Trophoblast cell (in vitro differentiated cells and primary cell): ENCODE measurements at regions not wholly inside any gene's neighbourhood (a gene's known extent, or its start where the extent isn't known, plus 50 kb on each side); places are given as distances from the start of the nearest gene placed in this dataset.

Experiments
- DNase-seq, 2 donors: peaks; one replicate each; pipeline ENCODE4 v3.0.0-alpha.2; 2016
- H2AFZ ChIP-seq: 2 replicates; pipeline ENCODE4 v1.6.1; 2013; ENCODE audit warnings: low read length, moderate library complexity, mild to moderate bottlenecking; ENCODE audit not compliant: insufficient read depth, poor library complexity
- H2AK5ac ChIP-seq: 2 replicates; pipeline ENCODE4 v1.6.1; 2013; ENCODE audit warnings: mild to moderate bottlenecking, low read length
- H2BK120ac ChIP-seq: 2 replicates; pipeline ENCODE4 v1.6.1; 2013; ENCODE audit warnings: low read length, mild to moderate bottlenecking, moderate library complexity; ENCODE audit not compliant: insufficient read depth, poor library complexity
- H2BK12ac ChIP-seq: 2 replicates; pipeline ENCODE4 v1.6.1; 2013; ENCODE audit warnings: mild to moderate bottlenecking, low read length, moderate library complexity
- H2BK5ac ChIP-seq: 2 replicates; pipeline ENCODE4 v1.6.1; 2013; ENCODE audit warnings: low read length, low read depth, moderate library complexity, mild to moderate bottlenecking; ENCODE audit not compliant: poor library complexity
- H3K14ac ChIP-seq: 2 replicates; pipeline ENCODE4 v1.6.1; 2013; ENCODE audit warnings: mild to moderate bottlenecking, low read length
- H3K18ac ChIP-seq: 2 replicates; pipeline ENCODE4 v1.6.1; 2013; ENCODE audit warnings: mild to moderate bottlenecking, low read length
- H3K23ac ChIP-seq: 2 replicates; pipeline ENCODE4 v1.6.1; 2013; ENCODE audit warnings: low read length
- H3K27ac ChIP-seq: 2 replicates; pipeline ENCODE4 v1.5.1; 2013; ENCODE audit warnings: low read depth, mild to moderate bottlenecking, inconsistent platforms, low read length, moderate library complexity
- H3K27me3 ChIP-seq: 2 replicates; pipeline ENCODE4 v1.6.1; 2013; ENCODE audit warnings: inconsistent platforms, mild to moderate bottlenecking, low read length, moderate library complexity; ENCODE audit not compliant: insufficient read depth
- H3K36me3 ChIP-seq, 2 experiments: 1 replicate in 1 of 2; 2 replicates in 1 of 2; pipeline ENCODE4 v1.6.1; 2013; ENCODE audit warnings: low read length in 2 of 2, mild to moderate bottlenecking in 2 of 2, moderate library complexity in 1 of 2; ENCODE audit not compliant: insufficient read depth in 2 of 2, control insufficient read depth in 1 of 2
- H3K4ac ChIP-seq: 2 replicates; pipeline ENCODE4 v1.6.1; 2013; ENCODE audit warnings: low read depth, mild to moderate bottlenecking, low read length, moderate library complexity
- H3K4me1 ChIP-seq, 2 experiments: 1 replicate in 1 of 2; 2 replicates in 1 of 2; pipeline ENCODE4 v1.6.1; 2013; ENCODE audit warnings: low read length in 2 of 2, mild to moderate bottlenecking in 2 of 2, moderate library complexity in 1 of 2; ENCODE audit not compliant: insufficient read depth in 2 of 2, control insufficient read depth in 1 of 2
- H3K4me2 ChIP-seq: 2 replicates; pipeline ENCODE4 v1.6.1; 2013; ENCODE audit warnings: inconsistent platforms, mild to moderate bottlenecking, low read length, moderate library complexity
- H3K4me3 ChIP-seq: 2 replicates; pipeline ENCODE4 v1.5.1; 2013; ENCODE audit warnings: mild to moderate bottlenecking, low read depth, low read length, inconsistent platforms
- H3K79me1 ChIP-seq: one replicate; pipeline ENCODE4 v1.6.1; 2013; ENCODE audit warnings: low read length
- H3K79me2 ChIP-seq: 2 replicates; pipeline ENCODE4 v1.6.1; 2013; ENCODE audit warnings: low read length, mild to moderate bottlenecking; ENCODE audit not compliant: control insufficient read depth, insufficient read depth, poor library complexity
- H3K9ac ChIP-seq: 2 replicates; pipeline ENCODE4 v1.6.1; 2013; ENCODE audit warnings: mild to moderate bottlenecking, low read length
- H3K9me3 ChIP-seq: 2 replicates; pipeline ENCODE4 v1.6.1; 2013; ENCODE audit warnings: low read depth, mild to moderate bottlenecking, control low read depth, inconsistent platforms, low read length; ENCODE audit not compliant: insufficient read depth
- H4K12ac ChIP-seq: 2 replicates; pipeline ENCODE4 v1.6.1; 2013; ENCODE audit warnings: low read depth, mild to moderate bottlenecking, low read length, moderate library complexity
- H4K8ac ChIP-seq: 2 replicates; pipeline ENCODE4 v1.6.1; 2013; ENCODE audit warnings: low read depth, mild to moderate bottlenecking, low read length, moderate library complexity
- H4K91ac ChIP-seq: one replicate; pipeline ENCODE4 v1.6.1; 2013; ENCODE audit warnings: low read depth, mild to moderate bottlenecking, low read length, moderate library complexity
- WGBS: extraction: QIAGEN DNeasy Blood & Tissue Kit; methylation state at CpG from one replicate; pipeline ENCODE4 v1.1.7; 2013; ENCODE audit warnings: missing lambda C conversion rate; ENCODE audit not compliant: insufficient read length, insufficient coverage; ENCODE audit errors: extremely low coverage; 5-methylcytosine and 5-hydroxymethylcytosine counted together

DNA sequence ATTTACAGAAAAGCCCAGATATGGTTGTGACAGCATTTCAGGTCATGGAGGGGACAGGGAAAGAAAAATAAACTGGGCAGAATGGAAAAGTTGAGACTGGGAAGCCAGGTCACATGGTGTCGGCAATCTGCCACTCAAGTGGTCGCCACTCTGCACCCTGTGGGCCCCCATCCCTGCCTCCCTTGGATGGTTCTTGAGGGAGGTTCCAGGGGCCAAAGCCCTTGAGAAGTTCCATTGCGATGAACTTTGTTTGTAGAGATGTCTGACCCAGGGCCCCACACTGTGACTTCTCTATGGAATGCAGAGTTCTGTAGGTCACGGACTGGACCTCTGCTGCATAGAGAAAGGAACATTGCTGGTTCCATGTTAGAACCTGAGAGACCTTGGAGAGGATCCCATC lies 105.7 kb upstream of the SLC14A2 start:
- no peaks in the 10 kb centered on the region for H3K27me3 ChIP-seq
- no CpG with 5 or more reads among the region's 4 CpGs for WGBS

GRCh38 chr18:45510656-45511055 lies 104.6 kb upstream of the SLC14A2 start:
- H3K9me3 ChIP-seq: peaks cover 1% of the 10 kb centered on the region
- no peaks in the 10 kb centered on the region for H3K36me3 ChIP-seq

More for the DNA sequence above, 105.7 kb upstream of the SLC14A2 start:
- H4K91ac ChIP-seq: no peak overlapping the region
- H2BK120ac ChIP-seq: no peak overlapping the region
- no peaks in the 10 kb centered on the region for H3K4me1 ChIP-seq
- H3K9ac ChIP-seq: no peak overlapping the region
- no peak overlapping the region for H2BK5ac ChIP-seq
- no peak overlapping the region for H4K8ac ChIP-seq
- H2AFZ ChIP-seq: no peak overlapping the region
- H3K36me3 ChIP-seq: no peaks in the 10 kb centered on the region
- no peak overlapping the region for H4K12ac ChIP-seq
- no peak overlapping the region for H3K23ac ChIP-seq
- no peaks in the 10 kb centered on the region for H3K79me2 ChIP-seq
- no peak for DNase-seq
- no peak overlapping the region for H3K4me3 ChIP-seq
- no peak overlapping the region for H3K27ac ChIP-seq
- no peak overlapping the region for H3K18ac ChIP-seq
- H3K14ac ChIP-seq: no peak overlapping the region
- H2AK5ac ChIP-seq: no peak overlapping the region
- H3K4me2 ChIP-seq: no peak overlapping the region
- no peak overlapping the region for H2BK12ac ChIP-seq
- H3K9me3 ChIP-seq: peaks cover 2% of the 10 kb centered on the region
- H3K79me1 ChIP-seq: no peaks in the 10 kb centered on the region
- no peak overlapping the region for H3K4ac ChIP-seq

GRCh38 chr18:45512363-45512953 lies 102.8 kb upstream of the SLC14A2 start:
- H3K79me1 ChIP-seq: peaks cover 5% of the 10 kb centered on the region
- no peak overlapping the region for H3K27ac ChIP-seq
- no peak for DNase-seq
- H2BK5ac ChIP-seq: no peak overlapping the region
- H3K4me1 ChIP-seq: peaks cover 8 to 10% of the 10 kb centered on the region in 2 experiments
- H2BK120ac ChIP-seq: no peak overlapping the region
- no peak overlapping the region for H2BK12ac ChIP-seq
- H3K4ac ChIP-seq: no peak overlapping the region
- no peak overlapping the region for H4K8ac ChIP-seq
- no peak overlapping the region for H4K12ac ChIP-seq
- no peaks in the 10 kb centered on the region for H3K36me3 ChIP-seq
- no peaks in the 10 kb centered on the region for H3K9me3 ChIP-seq
- H3K27me3 ChIP-seq: no peaks in the 10 kb centered on the region
- no CpG with 5 or more reads among the region's 5 CpGs for WGBS
- H2AK5ac ChIP-seq: no peak overlapping the region
- H3K4me3 ChIP-seq: no peak overlapping the region
- H3K79me2 ChIP-seq: no peaks in the 10 kb centered on the region
- no peak overlapping the region for H3K18ac ChIP-seq
- no peak overlapping the region for H2AFZ ChIP-seq
- H3K4me2 ChIP-seq: no peak overlapping the region
- H3K14ac ChIP-seq: no peak overlapping the region
- H4K91ac ChIP-seq: no peak overlapping the region
- no peak overlapping the region for H3K23ac ChIP-seq
- H3K9ac ChIP-seq: no peak overlapping the region

More at GRCh38 chr18:45510656-45511055, 104.6 kb upstream of the SLC14A2 start:
- Histone ChIP-seq H3K4me3 (no peak overlapping the region), H3K18ac (no peak overlapping the region), H3K4me2 (no peak overlapping the region), H2AFZ (no peak overlapping the region), H3K4ac (no peak overlapping the region), H2BK12ac (no peak overlapping the region), H4K8ac (no peak overlapping the region), H3K27me3 (no peaks in the 10 kb centered on the region), H3K27ac (no peak overlapping the region), H3K79me2 (no peaks in the 10 kb centered on the region), H3K79me1 (no peaks in the 10 kb centered on the region), H3K9ac (no peak overlapping the region), H2AK5ac (no peak overlapping the region), H4K91ac (peak overlapping the region; percentile 8), H2BK5ac (no peak overlapping the region), H4K12ac (no peak overlapping the region), H3K14ac (no peak overlapping the region), H2BK120ac (no peak overlapping the region), H3K4me1 (peaks cover 0 to 2% of the 10 kb centered on the region in 2 experiments), H3K23ac (no peak overlapping the region)
- DNase-seq: no peak
- WGBS: no CpG with 5 or more reads among the region's 3 CpGs

DNA sequence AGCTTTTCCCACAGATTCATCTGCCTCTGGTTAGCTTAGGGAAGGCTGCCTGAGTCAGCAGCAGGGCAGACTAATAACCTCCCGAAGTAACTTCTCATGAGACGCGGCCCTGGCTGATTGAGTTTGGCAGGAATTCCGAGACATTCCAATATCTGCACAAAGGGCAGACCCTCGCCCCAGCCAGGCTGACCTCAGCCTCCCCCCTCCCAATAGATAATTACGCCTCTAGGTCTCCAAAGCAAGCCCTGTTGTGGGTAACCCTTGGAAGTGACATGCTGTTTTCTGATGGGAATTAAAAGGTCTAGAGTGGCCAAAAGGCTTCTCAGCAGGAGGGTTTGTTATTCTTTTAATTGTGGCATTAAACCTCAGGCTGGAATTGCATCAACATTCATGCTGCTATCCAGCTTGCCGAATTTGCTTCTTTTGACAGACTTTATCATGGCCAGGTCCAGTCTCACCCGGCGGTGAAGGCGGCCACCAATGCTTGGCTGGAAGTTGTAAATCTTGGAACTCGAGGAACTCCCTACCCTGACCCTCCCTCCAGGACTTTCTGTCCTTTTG lies 98.0 kb upstream of the SLC14A2 start:
- H3K27me3 ChIP-seq: no peaks in the 10 kb centered on the region
- H3K36me3 ChIP-seq: no peaks in the 10 kb centered on the region
- peak overlapping the region; percentile 92 for H2BK120ac ChIP-seq
- no peaks in the 10 kb centered on the region for H3K9me3 ChIP-seq
- H3K4me2 ChIP-seq: peak overlapping the region; percentile 32
- H4K12ac ChIP-seq: no peak overlapping the region
- no peak overlapping the region for H3K14ac ChIP-seq
- no CpG with 5 or more reads among the region's 11 CpGs for WGBS
- H3K18ac ChIP-seq: peak overlapping the region; percentile 72
- H4K8ac ChIP-seq: no peak overlapping the region
- peaks cover 7% of the 10 kb centered on the region for H3K79me1 ChIP-seq
- DNase-seq: peak in 1 of 2 donors; percentile 21
- H2BK12ac ChIP-seq: peak overlapping the region; percentile 80
- H3K27ac ChIP-seq: peak overlapping the region; percentile 71
- H3K4me1 ChIP-seq: peaks cover 17 to 31% of the 10 kb centered on the region in 2 experiments
- peak overlapping the region; percentile 73 for H2BK5ac ChIP-seq
- no peak overlapping the region for H3K9ac ChIP-seq
- no peak overlapping the region for H3K23ac ChIP-seq
- H4K91ac ChIP-seq: peak overlapping the region; percentile 92
- H2AK5ac ChIP-seq: no peak overlapping the region
- H2AFZ ChIP-seq: no peak overlapping the region
- H3K79me2 ChIP-seq: no peaks in the 10 kb centered on the region
- no peak overlapping the region for H3K4me3 ChIP-seq
- no peak overlapping the region for H3K4ac ChIP-seq
